ENCODE measurements at regions not wholly inside any gene's neighbourhood (a gene's known extent, or its start where the extent isn't known, plus 50 kb on each side); places are given as distances from the start of the nearest gene placed in this dataset.
"Not testable (repeated sequence)": the region's sequence is repeated elsewhere in the genome, so short reads cannot be mapped to it uniquely, and the experiment has no call there.

DNA sequence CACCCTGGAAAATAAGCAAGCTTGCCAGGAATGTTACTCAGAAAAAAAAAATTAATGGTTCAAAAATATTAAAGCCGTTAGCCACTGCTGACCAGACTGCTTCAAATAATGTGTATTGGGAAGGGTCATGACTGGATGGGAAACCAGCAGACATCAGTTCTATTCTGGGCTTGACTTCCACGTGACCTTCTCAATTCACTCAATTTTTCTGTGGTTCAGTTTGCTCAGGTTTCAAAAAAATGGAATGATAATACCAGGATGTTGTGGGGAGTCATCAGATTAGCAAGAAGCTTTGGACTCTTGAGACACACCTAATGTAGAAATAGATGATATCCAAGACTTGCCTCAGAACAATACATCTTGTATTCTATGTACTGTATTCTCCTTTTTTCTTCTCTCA, 541.9 kb upstream of the BOD1L1 start:
- no peak for DNase-seq (ENCODE audit: low read depth in 2 of 2)

DNA sequence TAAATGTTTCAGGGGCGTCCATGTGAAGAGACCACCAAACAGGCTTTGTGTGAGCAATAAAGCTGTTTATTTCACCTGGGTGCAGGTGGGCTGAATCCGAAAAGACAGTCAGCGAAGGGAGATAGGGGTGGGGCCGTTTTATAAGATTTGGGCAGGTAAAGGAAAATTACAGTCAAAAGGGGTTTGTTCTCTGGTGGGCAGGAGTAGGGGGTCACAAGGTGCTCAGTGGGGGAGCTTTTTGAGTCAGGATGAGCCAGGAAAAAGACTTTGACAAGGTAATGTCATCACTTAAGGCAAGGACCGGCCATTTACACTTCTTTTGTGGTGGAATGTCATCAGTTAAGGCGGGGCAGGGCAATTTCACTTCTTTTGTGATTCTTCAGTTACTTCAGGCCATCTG, 542.4 kb upstream of the BOD1L1 start:
- DNase-seq (ENCODE audit: low read depth in 2 of 2): not testable (repeated sequence)

DNA sequence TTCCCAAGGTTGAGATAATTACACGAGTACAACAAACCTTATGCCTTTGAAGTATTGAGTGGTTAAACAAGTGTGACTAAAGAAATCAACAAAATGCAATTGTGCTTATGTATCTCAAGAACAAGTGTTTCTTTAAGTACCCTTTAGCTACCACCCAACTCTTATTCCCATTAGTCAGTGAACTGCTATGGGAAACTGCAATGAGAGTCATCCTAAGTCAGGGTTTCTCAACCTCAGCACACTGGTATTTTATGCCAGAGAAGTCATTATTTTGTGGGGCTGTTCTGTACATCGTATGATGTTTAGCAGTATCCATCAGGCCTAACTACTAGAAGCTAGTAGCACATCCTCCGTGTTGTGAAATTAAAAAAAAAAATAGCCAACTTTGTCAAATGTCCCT, 549.1 kb upstream of the BOD1L1 start:
- no peak for DNase-seq (ENCODE audit: low read depth in 2 of 2)

DNA sequence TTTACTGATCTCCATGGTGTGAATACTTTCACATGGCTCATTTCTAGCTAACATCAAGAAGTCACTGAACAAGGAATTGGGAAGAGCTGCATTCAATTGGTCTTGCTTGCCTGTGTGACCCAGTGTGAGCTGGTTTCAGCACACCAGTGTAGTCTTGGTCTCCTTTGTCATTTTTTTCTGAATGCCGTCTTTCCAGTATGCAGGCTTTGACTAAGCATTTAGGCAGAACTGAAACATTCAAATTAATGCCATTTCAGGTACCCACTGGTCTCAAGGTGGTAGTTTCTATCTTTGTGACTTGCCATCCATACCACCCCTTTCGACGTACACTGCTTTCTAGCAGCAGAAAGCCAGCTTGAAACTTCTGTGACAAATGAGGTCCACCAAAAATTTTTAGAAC, 550.5 kb upstream of the BOD1L1 start:
- no peak for DNase-seq (ENCODE audit: low read depth in 2 of 2)

DNA sequence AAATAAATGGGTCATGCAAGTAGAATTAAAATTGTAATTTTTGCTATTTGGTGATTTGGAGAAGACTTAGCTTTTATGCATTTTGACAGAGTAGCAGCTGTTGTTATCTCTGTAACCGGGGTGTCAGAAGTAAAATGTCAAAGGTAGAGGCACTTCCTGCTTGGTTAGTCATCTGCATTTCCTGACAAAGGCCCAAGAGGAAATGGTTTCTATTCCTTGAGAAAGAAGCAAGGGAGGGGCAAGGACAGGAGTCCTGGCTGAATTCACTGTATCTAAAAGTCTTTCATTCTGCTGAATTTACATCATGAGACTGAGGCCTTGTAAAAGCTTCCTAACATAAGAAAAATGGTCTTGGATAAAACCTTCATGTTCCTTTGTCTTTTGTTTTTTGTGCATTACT, 550.9 kb upstream of the BOD1L1 start:
- no peak for DNase-seq (ENCODE audit: low read depth in 2 of 2)

DNA sequence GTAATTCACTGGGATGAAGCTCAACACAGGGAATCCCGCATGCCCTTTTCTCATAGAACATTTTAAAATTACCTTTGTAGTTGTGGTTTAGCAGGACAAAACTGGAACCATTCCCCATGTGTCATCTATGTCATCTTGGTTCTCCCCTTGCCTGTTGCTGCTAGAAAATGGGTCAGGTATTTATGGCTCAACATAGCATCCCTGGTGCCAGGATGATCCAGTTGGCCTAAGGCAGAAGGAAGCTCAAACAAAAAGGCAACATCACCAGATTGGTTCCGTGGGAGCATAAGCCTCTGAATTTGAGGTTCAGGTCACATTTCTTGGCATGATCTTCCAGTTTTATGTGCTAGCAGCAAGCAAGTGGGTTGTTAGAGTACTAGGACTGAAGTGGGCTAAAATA, 552.6 kb upstream of the BOD1L1 start:
- no peak for DNase-seq (ENCODE audit: low read depth in 2 of 2)

DNA sequence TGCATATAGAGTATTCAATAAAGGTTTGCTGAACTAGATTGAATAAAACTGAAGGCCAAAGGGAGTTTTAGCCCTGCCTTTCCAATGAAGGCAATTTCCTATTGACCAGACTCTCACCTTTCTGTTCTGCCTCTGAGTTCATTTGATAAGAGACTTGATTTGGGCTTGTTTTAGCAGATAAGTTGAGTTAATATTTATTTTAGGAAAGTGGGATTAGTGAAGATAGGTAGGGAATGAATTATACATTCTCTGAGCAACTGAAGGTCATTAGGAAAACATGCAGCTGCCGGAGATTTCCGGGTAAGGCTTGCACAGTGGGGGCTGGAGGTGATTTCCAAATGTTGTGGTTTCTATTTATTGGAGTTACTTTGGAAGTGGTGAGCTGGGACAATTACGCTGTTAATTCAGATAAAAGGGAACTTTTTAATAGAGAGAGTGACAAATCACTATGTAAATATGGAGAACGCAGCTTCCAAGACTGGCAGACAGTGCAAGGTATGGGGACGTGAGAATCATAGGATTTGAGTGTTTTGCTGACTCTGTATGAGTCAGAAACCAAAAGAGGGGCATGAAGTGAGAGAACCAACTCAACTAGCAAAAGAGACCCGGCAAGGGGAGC, 553.6 kb upstream of the BOD1L1 start:
- no peak for DNase-seq (ENCODE audit: low read depth in 2 of 2)

DNA sequence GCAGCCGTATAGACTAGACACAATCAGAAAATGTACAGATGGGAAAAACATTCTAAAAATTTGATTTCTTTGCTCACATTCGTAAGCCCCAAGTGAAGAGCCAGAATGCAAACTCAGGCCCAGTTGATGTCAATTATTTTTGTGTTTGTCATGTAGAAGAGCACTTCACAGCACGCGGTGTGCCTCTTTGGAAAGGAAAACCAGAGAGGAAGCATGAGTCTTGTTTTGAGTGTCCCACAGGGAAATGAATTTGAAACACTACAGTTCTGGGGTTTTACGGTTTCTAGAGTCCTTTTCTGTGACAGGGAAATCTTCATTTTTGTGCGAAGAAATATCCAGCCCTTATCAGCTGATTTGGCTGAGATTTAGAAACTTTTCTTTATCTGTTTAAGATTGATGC, 554.6 kb upstream of the BOD1L1 start:
- DNase-seq (ENCODE audit: low read depth in 2 of 2): no peak

DNA sequence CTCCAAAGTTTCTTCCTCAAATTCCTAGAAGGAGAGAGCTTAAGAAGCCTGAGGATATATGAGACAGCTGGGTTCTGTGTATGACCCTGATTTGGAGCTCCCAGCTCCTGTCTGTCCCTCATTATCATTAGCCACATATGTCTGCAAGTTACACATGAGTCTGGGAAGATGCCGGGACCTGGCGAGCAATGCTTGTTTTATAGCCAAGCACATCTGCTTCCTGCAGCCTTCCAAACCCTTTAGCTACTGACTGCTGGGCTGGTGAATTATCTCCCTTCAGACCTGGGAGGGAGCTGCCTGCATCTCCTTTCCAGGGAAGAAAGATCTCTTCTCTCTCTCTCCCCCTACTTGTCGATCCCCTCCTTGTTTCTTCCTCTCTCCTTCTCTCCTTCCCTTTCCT, 556.7 kb upstream of the BOD1L1 start:
- DNase-seq (ENCODE audit: low read depth in 2 of 2): no peak

DNA sequence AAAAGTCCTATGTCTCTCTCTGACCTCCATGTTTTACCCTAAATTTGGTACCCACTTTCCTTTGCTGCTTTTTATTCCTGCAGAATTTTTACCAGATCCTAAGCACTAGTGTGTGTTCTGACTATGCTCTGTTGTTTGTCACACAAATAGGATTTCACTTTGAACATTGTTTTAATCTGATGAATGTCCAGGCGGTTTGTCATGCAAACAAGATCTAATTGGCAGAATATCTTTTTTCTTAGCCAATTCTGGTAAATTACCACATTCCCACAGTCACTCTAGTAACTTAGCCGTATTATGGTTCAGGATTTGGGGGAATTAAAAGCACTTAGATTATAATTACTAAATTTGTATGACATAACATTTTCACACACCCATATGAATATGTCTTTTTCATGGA, 557.2 kb upstream of the BOD1L1 start:
- DNase-seq (ENCODE audit: low read depth in 2 of 2): no peak

DNA sequence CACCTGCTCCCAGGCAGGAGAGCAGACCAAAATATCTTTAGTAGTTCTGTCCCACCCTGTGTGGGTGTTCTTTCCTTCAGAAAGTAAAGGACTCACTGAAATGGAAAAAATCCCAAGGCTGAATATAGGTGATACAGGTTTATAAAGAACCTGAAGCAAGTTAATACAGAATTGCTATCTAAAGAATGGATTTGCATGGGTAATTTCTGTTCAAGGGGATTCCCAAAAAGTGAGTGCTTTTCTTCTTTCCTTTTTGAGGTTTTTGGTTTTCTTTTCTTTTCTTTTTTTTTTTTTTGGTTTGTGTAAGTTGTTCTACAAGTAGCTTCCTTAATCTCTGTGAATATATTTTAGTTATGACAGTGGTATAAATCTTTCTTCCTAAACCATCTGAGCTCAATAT, 560.7 kb upstream of the BOD1L1 start:
- DNase-seq (ENCODE audit: low read depth in 2 of 2): no peak

DNA sequence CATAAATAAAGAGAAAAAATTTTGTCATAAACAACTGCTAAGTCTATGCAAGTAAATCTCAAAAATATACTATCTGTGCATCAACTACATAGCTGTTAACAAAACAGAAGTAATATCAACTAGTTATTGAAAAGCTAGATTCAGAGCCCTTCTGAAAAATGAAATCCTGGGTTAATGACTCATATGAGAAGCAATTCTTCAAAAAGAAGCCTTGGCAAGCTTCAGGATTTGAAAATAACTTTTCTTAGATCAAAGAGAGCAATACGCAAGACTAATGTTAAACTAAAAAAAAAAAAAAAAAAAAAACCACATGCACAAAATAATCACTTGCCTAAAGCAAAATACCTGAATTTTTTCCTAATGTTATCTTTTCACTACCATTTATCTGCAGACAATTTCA, 566.1 kb upstream of the BOD1L1 start:
- no peak for DNase-seq (ENCODE audit: low read depth in 2 of 2)

DNA sequence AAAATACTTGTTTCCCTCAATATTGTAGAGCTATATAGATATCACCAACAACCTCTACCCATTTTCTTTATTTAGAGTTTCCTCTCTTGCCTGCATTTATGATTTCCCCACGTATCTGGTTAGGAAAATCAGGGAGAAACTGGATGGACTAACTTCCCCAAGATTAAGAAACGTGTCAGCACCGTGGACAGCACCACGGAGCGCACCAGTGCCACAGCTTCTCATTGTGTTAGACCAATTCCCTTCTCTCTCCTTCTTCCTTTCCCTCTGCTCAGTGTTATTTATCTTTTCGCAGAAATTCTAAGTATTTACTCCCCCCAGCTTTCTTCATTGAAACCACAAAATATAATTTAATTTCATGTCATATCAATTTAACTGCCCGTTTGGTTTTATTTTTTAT, 568.6 kb upstream of the BOD1L1 start:
- no peak for DNase-seq (ENCODE audit: low read depth in 2 of 2)

DNA sequence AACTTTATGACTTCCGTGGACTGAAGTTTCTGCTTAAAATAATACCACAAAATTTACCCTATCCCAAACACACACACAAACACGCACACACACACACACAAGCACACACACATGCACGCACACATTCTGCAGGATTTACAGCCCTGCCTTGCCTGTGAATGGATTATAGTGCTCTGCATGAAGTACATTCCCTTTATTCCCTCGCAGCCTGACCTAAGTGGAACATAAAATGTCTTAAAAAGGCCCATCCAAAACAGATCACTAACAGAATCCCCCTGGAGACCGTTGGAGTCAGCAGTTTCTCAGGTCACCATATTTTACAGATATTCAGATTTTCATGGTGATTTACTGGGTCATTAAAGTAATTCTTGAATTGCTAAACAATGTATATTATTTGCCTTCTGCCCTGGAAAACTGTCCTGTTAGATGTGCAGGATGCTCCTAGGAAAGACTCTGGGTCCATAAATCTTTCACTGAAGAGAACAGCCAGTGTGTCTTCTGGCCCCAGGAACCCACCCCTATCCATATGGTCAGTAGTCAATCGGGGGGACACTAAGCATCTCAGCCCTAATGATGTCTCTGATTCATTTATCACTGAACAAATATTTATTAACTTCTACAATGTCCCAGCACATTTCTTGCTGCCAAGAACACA, 587.7 kb upstream of the BOD1L1 start:
- no peak for DNase-seq (ENCODE audit: low read depth in 2 of 2)

DNA sequence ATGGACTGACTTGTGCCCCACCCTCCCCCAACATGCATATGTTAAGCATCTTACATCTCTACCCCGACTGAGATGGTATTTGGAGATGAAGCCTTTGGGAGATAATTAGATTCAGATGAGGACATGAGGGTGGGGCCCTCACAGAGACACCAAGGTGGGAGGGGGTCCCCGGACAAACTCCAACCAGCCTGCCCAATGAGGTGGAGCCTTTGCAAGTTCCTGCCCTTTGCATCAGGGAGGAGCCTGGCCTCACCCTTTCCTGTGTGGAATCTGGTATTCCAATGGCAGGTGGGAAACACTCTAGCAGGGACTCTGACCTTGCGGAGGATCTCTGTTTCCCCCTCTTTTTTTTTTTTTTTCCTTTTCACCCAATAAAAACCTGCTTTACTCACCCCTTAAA, 589.9 kb upstream of the BOD1L1 start:
- DNase-seq (ENCODE audit: low read depth in 2 of 2): no peak

DNA sequence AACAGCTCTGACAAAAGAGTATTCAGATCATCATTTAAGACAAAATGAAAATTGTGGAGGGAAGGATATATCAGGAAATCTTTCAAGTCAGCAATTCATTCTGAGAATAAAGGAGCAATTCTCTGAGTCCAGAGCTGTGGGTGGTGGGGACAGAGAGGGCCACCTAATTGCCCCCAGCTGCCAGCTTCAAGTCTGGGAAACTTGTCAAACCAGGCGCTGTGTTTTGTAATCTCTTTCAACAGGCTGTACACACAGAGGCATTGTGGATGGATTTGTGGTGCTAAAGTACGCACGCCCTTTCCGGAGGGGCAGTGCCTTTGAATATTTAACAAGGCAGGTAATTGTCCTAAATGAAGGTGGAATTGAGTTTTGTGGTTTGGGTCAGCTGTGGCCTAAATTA, 591.1 kb upstream of the BOD1L1 start:
- DNase-seq (ENCODE audit: low read depth in 2 of 2): no peak

DNA sequence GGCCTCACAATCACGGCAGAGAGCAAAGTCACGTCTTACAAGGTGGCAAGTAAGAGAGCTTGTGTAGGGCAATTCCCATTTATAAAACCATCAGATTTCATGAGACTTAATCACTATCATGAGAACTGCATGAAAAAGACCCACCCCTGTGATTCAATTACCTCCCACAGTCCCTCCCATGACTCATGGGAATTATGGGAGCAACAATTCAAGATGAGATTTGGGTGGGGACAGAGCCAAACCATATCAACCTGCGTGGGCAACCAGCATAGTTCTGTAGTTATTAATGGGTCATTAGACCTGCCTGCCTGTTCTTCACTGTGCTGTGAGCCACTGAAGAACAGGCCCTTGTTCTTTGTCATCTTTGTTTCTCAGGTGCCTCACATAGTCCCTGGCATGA, 593.7 kb upstream of the BOD1L1 start:
- DNase-seq (ENCODE audit: low read depth in 2 of 2): no peak

DNA sequence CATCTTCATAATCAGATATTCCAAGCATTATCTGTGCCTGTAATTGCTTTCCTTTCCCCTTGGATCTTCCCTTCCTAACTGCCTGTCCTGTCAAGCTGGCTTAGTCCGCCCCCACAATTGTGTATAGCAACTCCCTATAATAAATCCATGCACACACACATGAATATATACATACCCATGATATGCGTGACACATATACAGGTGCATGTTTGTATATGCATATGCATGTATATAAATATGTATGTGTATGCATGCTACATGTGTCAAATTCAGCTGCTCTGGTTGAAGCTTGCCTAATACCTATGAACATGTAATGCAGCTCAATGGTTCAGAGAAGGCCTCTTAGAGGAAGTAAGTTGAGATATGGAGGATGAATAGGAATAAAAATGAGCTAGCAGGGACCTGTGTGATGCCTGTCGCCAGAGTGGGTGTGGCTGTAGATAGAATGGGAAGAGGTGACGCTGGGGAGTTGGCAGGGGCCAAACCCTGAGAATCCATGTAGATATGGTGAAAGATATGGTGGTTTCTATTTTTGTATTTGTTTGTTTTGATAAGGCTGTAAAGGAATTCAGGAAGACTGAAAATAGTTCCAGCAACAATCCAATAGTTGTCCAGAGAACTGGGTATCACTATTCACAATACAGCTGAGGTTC, 595.0 kb upstream of the BOD1L1 start:
- DNase-seq (ENCODE audit: low read depth in 2 of 2): no peak

DNA sequence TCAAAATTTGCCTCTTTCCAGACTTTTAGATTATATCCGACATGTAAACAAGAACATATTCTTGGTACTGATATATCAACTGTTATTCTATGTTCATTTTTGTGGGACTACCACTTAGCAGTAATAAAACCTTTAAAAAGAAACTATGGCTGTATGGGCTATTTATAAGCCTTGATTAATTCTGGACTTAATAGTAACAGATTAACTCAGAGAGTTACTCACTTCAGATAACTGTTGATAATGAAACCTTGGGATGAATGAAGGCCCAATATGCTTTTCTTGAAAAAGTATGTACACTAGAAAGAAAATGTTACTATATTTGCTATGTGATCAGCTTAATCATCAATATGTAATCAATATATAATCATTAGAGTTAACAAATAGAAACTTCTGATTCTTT, 595.9 kb upstream of the BOD1L1 start:
- DNase-seq (ENCODE audit: low read depth in 2 of 2): no peak

DNA sequence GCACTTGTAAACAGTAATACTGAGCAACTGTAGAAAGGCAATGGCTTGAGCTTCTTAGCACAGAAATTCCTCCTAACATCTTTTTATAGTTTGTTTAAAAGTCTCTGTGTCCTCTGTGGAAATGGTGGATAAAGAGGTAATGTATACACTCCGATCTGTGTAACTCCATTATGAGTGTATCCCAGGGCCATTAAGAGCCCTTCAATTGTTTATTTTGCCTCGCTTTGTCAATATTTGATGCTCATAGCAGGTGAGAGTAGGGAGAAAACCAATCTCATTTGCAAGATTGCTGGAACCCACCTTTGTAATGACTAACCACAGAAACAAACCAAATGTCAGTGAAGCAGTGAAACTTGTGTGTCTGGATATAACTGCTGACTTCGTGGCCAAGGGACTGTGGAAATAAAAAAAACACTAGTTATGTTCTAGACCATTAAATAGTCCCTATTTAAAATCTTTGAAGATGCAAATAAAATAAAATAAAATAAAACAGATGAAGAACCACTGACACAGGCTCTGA, 598.2 kb upstream of the BOD1L1 start:
- no peak for DNase-seq (ENCODE audit: low read depth in 2 of 2)

DNA sequence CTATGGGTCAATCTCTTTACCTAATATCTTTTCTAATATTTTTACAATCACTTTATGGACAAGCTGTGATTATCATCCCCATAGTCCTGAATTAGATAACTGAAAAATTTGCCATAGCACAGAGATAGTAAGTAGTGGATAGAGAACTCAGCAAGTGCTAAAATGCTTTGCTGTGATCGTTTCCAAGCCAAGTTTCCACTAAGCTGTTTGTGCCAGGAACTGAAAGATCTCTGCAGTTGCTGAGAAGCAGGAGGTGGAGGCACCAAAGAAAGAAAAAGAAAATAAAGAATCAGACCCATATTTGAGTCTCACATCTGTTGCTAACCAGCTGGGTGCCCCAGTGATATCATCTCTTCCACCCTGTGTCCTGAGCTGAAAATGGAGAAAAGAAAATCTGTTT, 605.6 kb upstream of the BOD1L1 start:
- DNase-seq (ENCODE audit: low read depth in 2 of 2): no peak

DNA sequence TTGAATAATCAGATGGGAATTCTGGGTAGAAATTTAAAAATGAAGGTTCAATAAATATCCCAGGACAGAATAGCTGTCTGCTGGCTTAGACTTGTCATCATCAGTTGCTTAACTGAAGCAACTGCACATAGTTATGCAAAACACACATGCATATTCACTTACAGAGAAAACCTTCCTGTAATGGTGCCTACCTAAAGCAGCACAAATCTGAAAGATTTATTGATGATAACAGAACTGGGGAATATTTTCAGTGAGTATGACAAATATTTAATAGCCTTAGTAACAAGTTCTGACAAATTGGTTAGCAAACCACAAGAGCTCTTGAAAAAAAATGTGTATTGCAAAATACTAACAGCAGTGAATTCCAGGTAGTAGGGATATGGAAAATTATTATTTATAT, 606.8 kb upstream of the BOD1L1 start:
- no peak for DNase-seq (ENCODE audit: low read depth in 2 of 2)

DNA sequence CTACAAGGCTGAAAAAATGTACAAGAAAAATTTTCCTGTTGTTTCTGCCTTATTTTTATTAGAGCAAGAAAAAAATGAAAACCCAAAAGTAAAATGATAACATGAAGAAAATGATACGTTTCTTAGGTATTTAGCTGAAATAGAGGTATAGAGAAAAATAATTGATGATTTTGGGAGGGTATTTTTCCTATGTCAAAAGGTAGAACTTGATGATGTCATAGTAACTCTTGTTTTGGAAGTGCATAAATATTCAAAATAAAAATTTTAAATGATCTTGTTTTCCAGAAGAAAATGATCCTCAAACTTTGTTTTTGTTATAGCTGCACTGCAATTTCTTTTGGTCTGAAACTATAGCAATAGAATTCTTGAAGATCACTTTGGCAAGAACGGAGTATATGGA, 608.8 kb upstream of the BOD1L1 start:
- no peak for DNase-seq (ENCODE audit: low read depth in 2 of 2)

All from stimulated activated CD4-positive, alpha-beta T cell treated with anti-CD3 and anti-CD28 coated beads, Interleukin-1b, Interleukin-23, amount 100 ng/mL, for 1 hour (primary cell).